GM23338 (cell line): ENCODE measurements at regions not wholly inside any gene's neighbourhood (a gene's known extent, or its start where the extent isn't known, plus 50 kb on each side); places are given as distances from the start of the nearest gene placed in this dataset.

Experiments
- ATAC-seq: fragments of 200-7000 bp; cut with Tn5 transposase; 3 replicates; pipeline ENCODE4 v1.9.1; 2020
- DNase-seq: peaks from one replicate; pipeline ENCODE4 v3.0.0-alpha.2; 2015; ENCODE audit warnings: low spot score
- H2AFZ ChIP-seq: fragments of 200-600 bp; sonication (generic); 2 replicates; pipeline ENCODE4 v1.8.0; 2016; ENCODE audit warnings: antibody characterized with exemption, mild to moderate bottlenecking, moderate library complexity
- H3F3A ChIP-seq: fragments of 200-600 bp; sonication (generic); replicated peaks from 2 replicates; pipeline ENCODE4 v1.8.0; 2017; ENCODE audit warnings: antibody characterized with exemption, mixed run types, low read depth
- H3K27ac ChIP-seq: fragments of 200-600 bp; sonication (generic); 2 replicates; pipeline ENCODE4 v1.6.1; 2016; ENCODE audit warnings: low read depth
- H3K27me3 ChIP-seq: fragments of 200-600 bp; sonication (generic); 2 replicates; pipeline ENCODE4 v1.8.0; 2016; ENCODE audit warnings: mild to moderate bottlenecking, mixed run types, moderate library complexity; ENCODE audit not compliant: insufficient read depth
- H3K36me3 ChIP-seq: fragments of 200-600 bp; sonication (generic); 2 replicates; pipeline ENCODE4 v1.8.0; 2016; ENCODE audit warnings: mild to moderate bottlenecking; ENCODE audit not compliant: insufficient read depth
- H3K4me1 ChIP-seq: fragments of 200-600 bp; sonication (generic); 2 replicates; pipeline ENCODE4 v1.8.0; 2016; ENCODE audit warnings: mild to moderate bottlenecking, moderate library complexity; ENCODE audit not compliant: insufficient read depth
- H3K4me2 ChIP-seq: fragments of 200-600 bp; sonication (generic); 2 replicates; pipeline ENCODE4 v1.7.1; 2017; ENCODE audit warnings: mixed run types
- H3K4me3 ChIP-seq: fragments of 200-600 bp; sonication (generic); 2 replicates; pipeline ENCODE4 v1.6.1; 2016; ENCODE audit warnings: mixed run types
- H3K79me2 ChIP-seq: fragments of 200-600 bp; sonication (generic); replicated peaks from 2 replicates; pipeline ENCODE4 v1.8.0; 2017; ENCODE audit warnings: mild to moderate bottlenecking; ENCODE audit not compliant: insufficient read depth
- H3K9me2 ChIP-seq: fragments of 200-600 bp; sonication (generic); 2 replicates; pipeline ENCODE4 v1.8.0; 2017; ENCODE audit not compliant: insufficient read depth
- H4K20me1 ChIP-seq: fragments of 200-600 bp; sonication (generic); replicated peaks from 2 replicates; pipeline ENCODE4 v1.8.0; 2017; ENCODE audit warnings: mild to moderate bottlenecking; ENCODE audit not compliant: insufficient read depth
- H3K27ac Mint-ChIP-seq: 2 replicates; pipeline ENCODE4 v1.8.0; 2020; ENCODE audit warnings: inconsistent platforms, mild to moderate bottlenecking, moderate library complexity, mixed read lengths
- H3K27me3 Mint-ChIP-seq: 3 replicates; pipeline ENCODE4 v1.8.0; 2022; ENCODE audit warnings: low read depth, mild to moderate bottlenecking, moderate library complexity, mixed read lengths, inconsistent platforms; ENCODE audit not compliant: insufficient read depth, poor library complexity
- H3K36me3 Mint-ChIP-seq: 3 replicates; pipeline ENCODE4 v1.8.0; 2021; ENCODE audit warnings: low read depth, mild to moderate bottlenecking, inconsistent platforms, moderate library complexity, mixed read lengths
- H3K4me1 Mint-ChIP-seq: 3 replicates; pipeline ENCODE4 v1.8.0; 2020; ENCODE audit warnings: mild to moderate bottlenecking, inconsistent platforms, mixed read lengths
- H3K4me3 Mint-ChIP-seq: 3 replicates; pipeline ENCODE4 v1.8.0; 2021; ENCODE audit warnings: moderate library complexity, mild to moderate bottlenecking, inconsistent platforms, mixed read lengths
- H3K9me3 Mint-ChIP-seq: 3 replicates; pipeline ENCODE4 v1.8.0; 2020; ENCODE audit warnings: moderate library complexity, mild to moderate bottlenecking, inconsistent platforms, mixed read lengths
- CREB1 ChIP-seq: fragments of 250-450 bp; sonication (Bioruptor Pico); IDR thresholded peaks from 2 replicates; pipeline ENCODE4 v1.5.0; 2020; ENCODE audit warnings: low read depth, mild to moderate bottlenecking, moderate library complexity
- EZH2 ChIP-seq: fragments of 200-600 bp; sonication (generic); IDR thresholded peaks from one replicate; pipeline ENCODE4 v1.8.0; 2017; ENCODE audit warnings: antibody characterized with exemption, mild to moderate bottlenecking, low read depth; ENCODE audit not compliant: unreplicated experiment
- JUNB ChIP-seq: IDR thresholded peaks from one replicate; pipeline ENCODE4 v1.6.1; 2016; ENCODE audit warnings: antibody characterized with exemption; ENCODE audit not compliant: unreplicated experiment
- NANOG ChIP-seq: IDR thresholded peaks from 2 replicates; pipeline ENCODE4 v1.6.1; 2016; ENCODE audit warnings: antibody characterized with exemption, borderline replicate concordance
- POLR2AphosphoS5 ChIP-seq: IDR thresholded peaks from 2 replicates; pipeline ENCODE4 v1.6.1; 2016; ENCODE audit warnings: antibody characterized with exemption, low read depth
- STAT1 ChIP-seq: IDR thresholded peaks from one replicate; pipeline ENCODE4 v1.6.1; 2016; ENCODE audit warnings: antibody characterized with exemption; ENCODE audit not compliant: unreplicated experiment
- ZNF331 ChIP-seq: fragments of 250-450 bp; sonication (Bioruptor Pico); IDR thresholded peaks from 2 replicates; pipeline ENCODE4 v1.5.0; 2020; ENCODE audit warnings: low read depth, mild to moderate bottlenecking, moderate library complexity
- TF ChIP-seq, protein P1 (sequence below), 2 experiments: fragments of 200-600 bp in 1 of 2; sonication (generic) in 1 of 2; conservative IDR thresholded peaks; 2 replicates each; pipeline versions ENCODE4 v1.5.1 to v1.6.1; 2016 to 2017; ENCODE audit warnings: antibody characterized with exemption in 2 of 2, low read depth in 2 of 2, mild to moderate bottlenecking in 2 of 2, moderate library complexity in 1 of 2
- TF ChIP-seq, protein P2 (sequence below): IDR thresholded peaks from 2 replicates; pipeline ENCODE4 v1.6.1; 2016; ENCODE audit warnings: antibody characterized with exemption
- TF ChIP-seq, protein P3 (sequence below): IDR thresholded peaks from one replicate; pipeline ENCODE4 v1.6.1; 2018; ENCODE audit warnings: antibody characterized with exemption; ENCODE audit not compliant: unreplicated experiment

DNA sequence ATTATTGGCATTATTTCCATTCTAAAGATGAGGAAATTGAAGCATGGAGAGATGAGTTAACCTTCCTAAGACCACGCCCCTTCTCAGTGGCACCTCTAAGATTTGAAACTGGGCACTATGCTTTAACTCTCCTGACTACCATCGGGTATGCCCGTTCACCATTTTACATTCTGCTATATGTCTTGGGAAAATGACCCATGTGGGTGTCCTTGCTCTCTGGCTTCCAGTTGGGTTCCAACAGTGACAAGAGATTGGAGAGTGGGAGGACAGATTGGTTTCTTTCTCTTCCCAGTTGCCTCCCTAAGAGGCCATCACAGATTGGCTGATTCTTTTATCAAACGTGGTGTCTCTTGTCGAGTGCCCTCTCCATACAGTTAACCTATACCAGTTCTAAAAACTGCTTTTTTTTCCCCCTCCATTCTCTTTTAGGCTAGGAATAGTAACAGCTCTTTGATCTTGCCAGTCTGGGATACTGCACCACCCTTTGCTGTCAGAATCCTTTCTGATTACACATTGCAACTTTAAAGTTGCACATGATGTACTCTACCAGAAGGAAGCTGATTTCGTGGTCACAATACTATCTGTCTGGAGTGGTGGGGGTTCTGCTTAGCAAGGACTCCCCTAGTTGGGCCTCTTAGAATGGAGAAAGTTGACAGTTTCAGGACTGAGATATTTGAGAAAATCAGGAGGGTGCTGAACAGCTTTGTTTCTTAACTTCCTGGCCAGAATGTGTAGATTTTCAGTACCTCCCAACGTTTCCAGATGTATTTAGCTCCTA lies 88.0 kb upstream of the ELOVL5 start:
- Histone ChIP-seq H3F3A (no peaks in the 10 kb centered on the region), H3K9me2 (no peaks in the 10 kb centered on the region), H3K27ac (no peak overlapping the region), H3K4me2 (no peak overlapping the region), H3K4me1 (no peaks in the 10 kb centered on the region), H3K36me3 (no peaks in the 10 kb centered on the region), H2AFZ (no peak overlapping the region; the same call in 1 of the 2 replicates), H3K27me3 (no peaks in the 10 kb centered on the region), H3K79me2 (no peaks in the 10 kb centered on the region), H4K20me1 (no peaks in the 10 kb centered on the region), H3K4me3 (no peak overlapping the region)
- DNase-seq: no peak
- 0 out of 2 replicates have a peak overlapping the region, but pooled peaks have one; percentile 38 for H3K27ac Mint-ChIP-seq
- no peaks in the 10 kb centered on the region for H3K36me3 Mint-ChIP-seq
- TF ChIP-seq JUNB (no peak), POLR2AphosphoS5 (no peak), CREB1 (CRISPR knock-in tag) (no peak), ZNF331 (CRISPR knock-in tag) (no peak), STAT1 (no peak)
- TF ChIP-seq, protein P1, sequence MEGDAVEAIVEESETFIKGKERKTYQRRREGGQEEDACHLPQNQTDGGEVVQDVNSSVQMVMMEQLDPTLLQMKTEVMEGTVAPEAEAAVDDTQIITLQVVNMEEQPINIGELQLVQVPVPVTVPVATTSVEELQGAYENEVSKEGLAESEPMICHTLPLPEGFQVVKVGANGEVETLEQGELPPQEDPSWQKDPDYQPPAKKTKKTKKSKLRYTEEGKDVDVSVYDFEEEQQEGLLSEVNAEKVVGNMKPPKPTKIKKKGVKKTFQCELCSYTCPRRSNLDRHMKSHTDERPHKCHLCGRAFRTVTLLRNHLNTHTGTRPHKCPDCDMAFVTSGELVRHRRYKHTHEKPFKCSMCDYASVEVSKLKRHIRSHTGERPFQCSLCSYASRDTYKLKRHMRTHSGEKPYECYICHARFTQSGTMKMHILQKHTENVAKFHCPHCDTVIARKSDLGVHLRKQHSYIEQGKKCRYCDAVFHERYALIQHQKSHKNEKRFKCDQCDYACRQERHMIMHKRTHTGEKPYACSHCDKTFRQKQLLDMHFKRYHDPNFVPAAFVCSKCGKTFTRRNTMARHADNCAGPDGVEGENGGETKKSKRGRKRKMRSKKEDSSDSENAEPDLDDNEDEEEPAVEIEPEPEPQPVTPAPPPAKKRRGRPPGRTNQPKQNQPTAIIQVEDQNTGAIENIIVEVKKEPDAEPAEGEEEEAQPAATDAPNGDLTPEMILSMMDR (conservative IDR thresholded peaks at IDR 0.05; ENCODE audit: low read depth in 2 of 2): no peak
- no peaks in the 10 kb centered on the region for H3K4me1 Mint-ChIP-seq
- no peak for ATAC-seq
- H3K4me3 Mint-ChIP-seq: no peak overlapping the region
- no peaks in the 10 kb centered on the region for H3K27me3 Mint-ChIP-seq
- no peaks in the 10 kb centered on the region for H3K9me3 Mint-ChIP-seq

DNA sequence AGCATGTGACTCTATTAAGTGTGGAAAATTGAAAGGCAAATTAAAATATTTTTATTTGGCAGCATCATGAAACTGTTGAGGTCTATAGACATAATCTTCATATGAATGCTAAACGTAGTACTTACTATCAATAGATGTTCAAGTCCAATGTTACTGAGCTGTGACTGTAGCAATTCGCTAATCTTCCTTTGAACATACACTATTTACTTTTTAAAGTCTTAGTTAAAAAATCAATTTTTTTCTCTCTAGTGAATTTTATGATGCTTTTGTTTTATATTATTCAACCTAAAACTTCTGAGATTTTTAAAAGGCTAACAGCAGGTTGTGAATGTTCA lies 85.2 kb upstream of the ELOVL5 start:
- no peak for DNase-seq
- Mint-ChIP-seq H3K9me3 (no peaks in the 10 kb centered on the region), H3K27ac (no peak overlapping the region), H3K36me3 (no peaks in the 10 kb centered on the region), H3K27me3 (no peaks in the 10 kb centered on the region), H3K4me1 (no peaks in the 10 kb centered on the region), H3K4me3 (no peak overlapping the region)
- H3K4me1 ChIP-seq: no peaks in the 10 kb centered on the region
- ATAC-seq: no peak
- H3K79me2 ChIP-seq: no peaks in the 10 kb centered on the region
- no peaks in the 10 kb centered on the region for H3K27me3 ChIP-seq
- H3K36me3 ChIP-seq: no peaks in the 10 kb centered on the region
- no peak overlapping the region for H3K4me3 ChIP-seq
- no peaks in the 10 kb centered on the region for H3K9me2 ChIP-seq
- H3K4me2 ChIP-seq: no peak overlapping the region
- no peaks in the 10 kb centered on the region; the same call in 1 of the 2 replicates for H4K20me1 ChIP-seq
- no peaks in the 10 kb centered on the region for H3F3A ChIP-seq
- no peak overlapping the region for H2AFZ ChIP-seq
- no peak overlapping the region for H3K27ac ChIP-seq
- TF ChIP-seq, protein P2, sequence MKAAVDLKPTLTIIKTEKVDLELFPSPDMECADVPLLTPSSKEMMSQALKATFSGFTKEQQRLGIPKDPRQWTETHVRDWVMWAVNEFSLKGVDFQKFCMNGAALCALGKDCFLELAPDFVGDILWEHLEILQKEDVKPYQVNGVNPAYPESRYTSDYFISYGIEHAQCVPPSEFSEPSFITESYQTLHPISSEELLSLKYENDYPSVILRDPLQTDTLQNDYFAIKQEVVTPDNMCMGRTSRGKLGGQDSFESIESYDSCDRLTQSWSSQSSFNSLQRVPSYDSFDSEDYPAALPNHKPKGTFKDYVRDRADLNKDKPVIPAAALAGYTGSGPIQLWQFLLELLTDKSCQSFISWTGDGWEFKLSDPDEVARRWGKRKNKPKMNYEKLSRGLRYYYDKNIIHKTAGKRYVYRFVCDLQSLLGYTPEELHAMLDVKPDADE: no peak
- TF ChIP-seq, protein P3, sequence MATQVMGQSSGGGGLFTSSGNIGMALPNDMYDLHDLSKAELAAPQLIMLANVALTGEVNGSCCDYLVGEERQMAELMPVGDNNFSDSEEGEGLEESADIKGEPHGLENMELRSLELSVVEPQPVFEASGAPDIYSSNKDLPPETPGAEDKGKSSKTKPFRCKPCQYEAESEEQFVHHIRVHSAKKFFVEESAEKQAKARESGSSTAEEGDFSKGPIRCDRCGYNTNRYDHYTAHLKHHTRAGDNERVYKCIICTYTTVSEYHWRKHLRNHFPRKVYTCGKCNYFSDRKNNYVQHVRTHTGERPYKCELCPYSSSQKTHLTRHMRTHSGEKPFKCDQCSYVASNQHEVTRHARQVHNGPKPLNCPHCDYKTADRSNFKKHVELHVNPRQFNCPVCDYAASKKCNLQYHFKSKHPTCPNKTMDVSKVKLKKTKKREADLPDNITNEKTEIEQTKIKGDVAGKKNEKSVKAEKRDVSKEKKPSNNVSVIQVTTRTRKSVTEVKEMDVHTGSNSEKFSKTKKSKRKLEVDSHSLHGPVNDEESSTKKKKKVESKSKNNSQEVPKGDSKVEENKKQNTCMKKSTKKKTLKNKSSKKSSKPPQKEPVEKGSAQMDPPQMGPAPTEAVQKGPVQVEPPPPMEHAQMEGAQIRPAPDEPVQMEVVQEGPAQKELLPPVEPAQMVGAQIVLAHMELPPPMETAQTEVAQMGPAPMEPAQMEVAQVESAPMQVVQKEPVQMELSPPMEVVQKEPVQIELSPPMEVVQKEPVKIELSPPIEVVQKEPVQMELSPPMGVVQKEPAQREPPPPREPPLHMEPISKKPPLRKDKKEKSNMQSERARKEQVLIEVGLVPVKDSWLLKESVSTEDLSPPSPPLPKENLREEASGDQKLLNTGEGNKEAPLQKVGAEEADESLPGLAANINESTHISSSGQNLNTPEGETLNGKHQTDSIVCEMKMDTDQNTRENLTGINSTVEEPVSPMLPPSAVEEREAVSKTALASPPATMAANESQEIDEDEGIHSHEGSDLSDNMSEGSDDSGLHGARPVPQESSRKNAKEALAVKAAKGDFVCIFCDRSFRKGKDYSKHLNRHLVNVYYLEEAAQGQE: no peak
- TF ChIP-seq, protein P1 (conservative IDR thresholded peaks at IDR 0.05; ENCODE audit: low read depth in 2 of 2): no peak
- TF ChIP-seq NANOG (no peak), STAT1 (no peak), ZNF331 (CRISPR knock-in tag) (no peak), CREB1 (CRISPR knock-in tag) (no peak), EZH2 (no peak), POLR2AphosphoS5 (no peak)
